Keratinocyte (primary cell): ENCODE measurements at regions not wholly inside any gene's neighbourhood (a gene's known extent, or its start where the extent isn't known, plus 50 kb on each side); places are given as distances from the start of the nearest gene placed in this dataset.

ENCODE experiments used
- CTCF ChIP-seq, 3 experiments: IDR thresholded peaks in 1 of 3; conservative IDR thresholded peaks in 1 of 3; optimal IDR thresholded peaks in 1 of 3; 2 replicates in 2 of 3; 3 replicates in 1 of 3; pipeline versions ENCODE3 to v1.5.1; 2011; ENCODE audit warnings: low read length in 3 of 3, mild to moderate bottlenecking in 3 of 3, moderate library complexity in 2 of 3, control low read depth in 1 of 3, inconsistent platforms in 1 of 3; ENCODE audit not compliant: insufficient read depth in 2 of 3; ENCODE audit errors: extremely low read depth in 1 of 3
- EZH2 ChIP-seq: IDR thresholded peaks from one replicate; pipeline ENCODE4 v1.6.1; 2012; ENCODE audit warnings: inconsistent platforms, mild to moderate bottlenecking, low read length, moderate library complexity

- no peak for TF ChIP-seq CTCF (optimal IDR thresholded peaks at IDR 0.05 in 1 of 3, IDR thresholded peaks at IDR 0.05 in 1 of 3, conservative IDR thresholded peaks at IDR 0.05 in 1 of 3; ENCODE audit: extremely low read depth in 1 of 3, insufficient read depth in 2 of 3, low read length in 3 of 3)
- TF ChIP-seq EZH2, result no peak
Observed at GRCh38 chr3:68295457-68295856, 636.9 kb downstream of the TAFA4 start.
